GM21737 (cell line): ENCODE measurements at regions not wholly inside any gene's neighbourhood (a gene's known extent, or its start where the extent isn't known, plus 50 kb on each side); places are given as distances from the start of the nearest gene placed in this dataset.
"Not testable (repeated sequence)": the region's sequence is repeated elsewhere in the genome, so short reads cannot be mapped to it uniquely, and the experiment has no call there.

Experiments
- ATAC-seq: cut with Tn5 transposase; IDR thresholded peaks from one replicate; pipeline ENCODE4 v1.9.1; 2021; ENCODE audit warnings: mild to moderate bottlenecking, moderate library complexity; ENCODE audit not compliant: unreplicated experiment

- no peak for ATAC-seq
Observed at GRCh38 chr17:69669441-69670178, 255.1 kb downstream of the MAP2K6 start.

- no peak for ATAC-seq
Observed at GRCh38 chr17:69672924-69673323, 258.4 kb downstream of the MAP2K6 start.

- no peak for ATAC-seq
Observed at GRCh38 chr17:69677130-69677529, 262.6 kb downstream of the MAP2K6 start.

- ATAC-seq = no peak
Observed at GRCh38 chr17:69678206-69678605, 263.7 kb downstream of the MAP2K6 start.

GRCh38 chr17:69679829-69680228 lies 265.3 kb downstream of the MAP2K6 start:
- ATAC-seq = no peak

- no peak for ATAC-seq
Observed at GRCh38 chr17:69684251-69684650, 269.8 kb downstream of the MAP2K6 start.

GRCh38 chr17:69685150-69685549 lies 270.7 kb downstream of the MAP2K6 start:
- not testable (repeated sequence) for ATAC-seq

GRCh38 chr17:69690531-69690930 lies 276.0 kb downstream of the MAP2K6 start:
- no peak for ATAC-seq

- no peak for ATAC-seq
Observed at GRCh38 chr17:69692171-69692570, 277.7 kb downstream of the MAP2K6 start.

- no peak for ATAC-seq
Observed at GRCh38 chr17:69695646-69696045, 281.1 kb downstream of the MAP2K6 start.

GRCh38 chr17:69696650-69697049 lies 282.2 kb downstream of the MAP2K6 start:
- no peak for ATAC-seq

- not testable (repeated sequence) for ATAC-seq
Observed at GRCh38 chr17:69698352-69698751, 283.9 kb downstream of the MAP2K6 start.

- ATAC-seq = no peak
Observed at GRCh38 chr17:69702078-69702477, 287.6 kb downstream of the MAP2K6 start.

- no peak for ATAC-seq
Observed at GRCh38 chr17:69703751-69704150, 289.3 kb downstream of the MAP2K6 start.

GRCh38 chr17:69704935-69705334 lies 290.4 kb downstream of the MAP2K6 start:
- no peak for ATAC-seq

GRCh38 chr17:69706127-69706526 lies 291.6 kb downstream of the MAP2K6 start:
- no peak for ATAC-seq

- no peak for ATAC-seq
Observed at GRCh38 chr17:69709441-69709840, 294.9 kb downstream of the MAP2K6 start.

GRCh38 chr17:69710926-69711325 lies 296.4 kb downstream of the MAP2K6 start:
- ATAC-seq = no peak

- no peak for ATAC-seq
Observed at GRCh38 chr17:69711541-69711940, 297.0 kb downstream of the MAP2K6 start.

GRCh38 chr17:69712801-69713311 lies 298.4 kb downstream of the MAP2K6 start:
- no peak for ATAC-seq

- ATAC-seq = no peak
Observed at GRCh38 chr17:69713815-69714214, 299.3 kb downstream of the MAP2K6 start.

GRCh38 chr17:69714669-69715068 lies 300.2 kb downstream of the MAP2K6 start:
- no peak for ATAC-seq

GRCh38 chr17:69715656-69716055 lies 301.2 kb downstream of the MAP2K6 start:
- no peak for ATAC-seq
